GM21619 (cell line): ENCODE measurements at regions not wholly inside any gene's neighbourhood (a gene's known extent, or its start where the extent isn't known, plus 50 kb on each side); places are given as distances from the start of the nearest gene placed in this dataset.
"Not testable (repeated sequence)": the region's sequence is repeated elsewhere in the genome, so short reads cannot be mapped to it uniquely, and the experiment has no call there.

Experiments used
- ATAC-seq: cut with Tn5 transposase; IDR thresholded peaks from one replicate; pipeline ENCODE4 v1.9.1; 2021; ENCODE audit not compliant: unreplicated experiment

DNA sequence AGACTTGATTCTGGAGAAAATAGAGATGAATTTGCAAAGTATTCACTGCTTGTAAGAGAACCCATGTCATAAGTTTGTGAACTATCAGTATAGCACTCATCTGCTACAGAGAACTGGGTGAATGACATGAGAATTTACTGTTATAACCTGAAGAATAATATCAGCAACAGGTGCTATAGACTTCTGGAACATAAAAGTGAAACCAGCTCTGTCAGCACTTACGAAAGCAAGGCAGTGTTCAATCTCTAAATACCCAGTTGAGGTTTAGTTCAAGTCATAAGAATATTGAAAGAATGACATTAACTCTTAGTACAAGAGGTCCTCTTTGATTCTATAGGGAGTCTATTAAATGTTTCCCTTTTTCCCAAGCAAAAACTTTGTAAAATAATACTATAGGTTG is 232.9 kb upstream of the ANKRD50 start:
- ATAC-seq: peak; percentile 45

DNA sequence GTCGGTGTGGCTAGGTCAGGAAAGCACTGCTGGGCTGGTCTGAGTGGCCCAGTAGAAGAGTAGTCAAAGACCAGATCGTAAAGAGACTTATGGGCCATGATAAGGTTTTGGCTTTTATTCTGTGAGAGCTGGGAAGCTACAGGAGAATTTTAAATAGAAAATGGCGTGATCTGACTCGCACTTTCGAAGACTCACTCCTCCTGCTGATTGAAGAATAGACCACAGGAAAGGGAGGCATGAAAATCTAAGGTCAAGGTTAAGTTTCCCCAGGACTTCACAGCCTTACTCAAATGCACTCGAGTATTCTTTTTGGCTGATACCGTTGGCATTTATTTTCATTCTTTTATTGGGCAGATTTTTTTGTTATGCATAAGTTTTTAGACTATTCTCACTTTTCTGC is 231.4 kb upstream of the ANKRD50 start:
- ATAC-seq: no peak

- ATAC-seq: no peak
Observed at GRCh38 chr4:124943145-124943889, 230.8 kb upstream of the ANKRD50 start.

- ATAC-seq: no peak
Observed at GRCh38 chr4:124941267-124941666, 228.7 kb upstream of the ANKRD50 start.

DNA sequence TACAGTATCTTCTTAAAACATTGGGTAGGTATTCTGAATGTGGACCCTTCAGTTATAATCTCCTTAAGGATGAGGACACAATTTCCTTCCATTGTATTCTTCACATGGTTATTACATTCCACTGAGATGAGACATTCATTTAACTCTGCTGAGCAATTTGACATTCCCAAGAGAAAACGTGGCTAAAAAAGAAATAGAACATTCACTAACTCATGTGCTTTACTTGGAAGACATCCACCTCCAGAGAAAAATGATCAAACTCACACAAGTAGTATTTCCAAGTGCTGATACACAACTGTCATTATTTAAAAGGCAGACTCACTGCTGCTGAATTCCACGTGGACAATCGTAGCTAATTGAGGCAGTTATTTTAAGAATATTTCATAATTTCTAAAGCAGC is 227.9 kb upstream of the ANKRD50 start:
- no peak for ATAC-seq

- no peak for ATAC-seq
Observed at GRCh38 chr4:124939908-124940307, 227.4 kb upstream of the ANKRD50 start.

DNA sequence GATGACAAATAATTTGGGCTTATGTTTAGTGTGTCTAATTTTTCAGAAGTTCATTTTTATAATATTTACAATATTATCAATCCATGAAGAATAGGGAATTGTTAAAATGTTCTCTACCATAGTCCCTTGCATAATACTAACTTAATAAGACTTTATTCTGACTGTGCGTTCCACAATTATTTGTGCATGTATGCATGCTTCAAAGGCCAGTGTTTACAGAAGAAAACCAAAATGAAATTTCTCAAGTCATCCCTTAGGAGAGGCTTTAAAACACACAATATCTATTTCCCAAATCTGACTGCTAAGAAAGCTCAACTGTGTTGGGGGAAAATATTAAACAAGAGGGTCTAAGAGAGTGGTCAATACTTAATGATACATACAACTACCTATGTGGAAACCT is 226.3 kb upstream of the ANKRD50 start:
- no peak for ATAC-seq

- no peak for ATAC-seq
Observed at GRCh38 chr4:124937993-124938392, 225.5 kb upstream of the ANKRD50 start.

- no peak for ATAC-seq
Observed at GRCh38 chr4:124936427-124936826, 223.9 kb upstream of the ANKRD50 start.

- ATAC-seq: no peak
Observed at GRCh38 chr4:124934916-124935315, 222.4 kb upstream of the ANKRD50 start.

GRCh38 chr4:124933521-124933920 is 221.0 kb upstream of the ANKRD50 start:
- no peak for ATAC-seq

DNA sequence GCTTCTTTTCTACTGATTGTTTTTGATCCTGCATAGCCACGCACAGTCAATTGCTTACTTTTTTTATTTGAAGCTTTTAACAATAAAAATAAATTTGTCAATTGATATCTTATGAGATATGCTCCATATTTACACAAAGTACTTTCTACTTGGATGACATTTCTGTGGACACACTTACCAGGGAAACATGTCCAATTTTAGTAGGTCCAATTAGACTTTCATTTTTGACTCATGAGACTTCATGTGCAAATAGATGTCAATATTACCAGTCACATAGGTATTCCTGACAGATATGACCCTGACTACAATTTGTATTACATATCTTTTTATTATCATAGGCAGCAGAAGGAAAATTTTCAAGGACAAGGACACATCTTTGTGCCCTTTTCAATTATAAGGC is 219.9 kb upstream of the ANKRD50 start:
- ATAC-seq: no peak

DNA sequence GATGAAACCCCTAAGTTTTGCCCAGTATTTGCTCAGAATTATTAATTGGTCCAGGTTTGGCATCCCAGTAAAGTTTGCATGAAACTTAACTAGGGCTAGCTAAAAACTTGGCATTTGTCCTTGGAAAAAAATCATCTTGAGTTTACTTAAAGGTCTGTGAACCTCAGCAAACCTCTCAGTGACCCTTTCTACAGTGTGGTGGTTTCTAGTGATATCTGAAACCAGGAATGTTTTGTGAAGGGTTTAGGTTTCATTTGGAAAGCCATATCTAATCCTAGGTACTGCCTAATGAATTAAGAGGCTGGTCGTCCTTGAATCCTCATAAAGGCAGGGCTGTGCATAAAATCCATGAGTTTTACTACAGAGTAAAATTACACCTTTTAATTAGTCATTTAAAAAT is 218.5 kb upstream of the ANKRD50 start:
- ATAC-seq: no peak

GRCh38 chr4:124922748-124923147 is 210.2 kb upstream of the ANKRD50 start:
- ATAC-seq: not testable (repeated sequence)

DNA sequence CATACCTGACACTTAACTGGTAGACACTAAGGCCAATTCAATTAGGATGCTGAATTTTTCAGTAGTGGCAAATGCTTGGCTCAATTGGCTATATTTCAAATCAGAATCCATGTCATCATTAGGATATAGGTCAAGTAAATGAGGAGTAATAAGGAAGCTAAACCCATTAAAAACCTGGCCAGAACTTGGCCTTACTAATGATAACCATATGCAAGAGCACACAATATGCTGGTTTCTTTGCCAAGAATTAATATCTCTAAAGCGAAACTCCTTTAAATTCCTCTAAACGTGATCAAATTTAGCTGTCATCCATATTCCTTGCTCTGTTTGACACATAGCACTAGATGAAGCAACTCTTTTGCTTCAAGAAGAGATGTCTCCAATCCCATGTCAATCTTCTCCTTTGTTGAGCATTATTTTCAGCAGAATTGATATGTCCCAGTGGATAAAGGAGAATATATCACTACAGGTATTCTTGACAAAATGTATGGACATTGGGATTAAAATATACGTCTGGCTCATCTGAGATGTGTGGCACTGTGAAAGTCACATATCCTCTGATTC is 206.1 kb upstream of the ANKRD50 start:
- ATAC-seq: no peak

DNA sequence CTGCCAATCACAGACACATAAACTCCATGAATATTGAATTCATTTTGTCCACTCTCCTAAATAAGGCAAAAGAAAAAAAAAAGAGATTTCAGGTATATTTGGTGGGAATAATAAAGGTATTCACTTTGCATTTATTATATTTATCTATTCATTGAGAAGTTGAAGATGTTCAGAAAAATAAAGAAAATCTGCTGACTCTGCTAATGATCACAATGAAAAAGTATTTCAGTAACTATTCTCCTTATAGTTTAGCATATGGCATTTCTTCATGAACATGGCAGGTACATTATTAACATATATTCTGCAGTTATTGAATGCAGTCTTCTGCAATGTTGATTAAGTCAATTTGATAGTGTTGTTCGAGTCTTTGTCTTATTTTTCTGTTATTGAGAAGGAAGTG is 202.5 kb upstream of the ANKRD50 start:
- no peak for ATAC-seq

DNA sequence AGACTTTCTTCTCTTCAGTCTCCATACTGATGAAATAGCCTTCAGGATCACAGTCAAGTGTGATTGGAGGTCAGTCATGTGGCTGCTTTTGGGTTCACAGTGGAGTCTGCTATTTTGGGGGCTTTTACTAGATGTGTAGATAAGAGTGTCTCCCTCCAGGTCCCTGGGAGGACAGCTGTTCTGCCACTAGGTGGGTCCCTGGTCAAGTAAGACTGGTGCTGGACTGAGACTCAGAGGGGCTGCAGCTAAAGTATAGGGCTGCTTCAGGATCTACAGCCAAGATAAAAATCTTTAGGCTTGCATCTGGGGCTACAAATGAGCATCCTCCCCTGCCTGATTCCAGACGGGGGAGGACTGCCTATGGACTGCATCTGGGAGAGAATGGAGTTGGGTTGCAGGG is 200.7 kb upstream of the ANKRD50 start:
- no peak for ATAC-seq

- ATAC-seq: no peak
Observed at GRCh38 chr4:124910327-124910726, 197.8 kb upstream of the ANKRD50 start.

- ATAC-seq: no peak
Observed at GRCh38 chr4:124907881-124908280, 195.3 kb upstream of the ANKRD50 start.

GRCh38 chr4:124905441-124905840 is 192.9 kb upstream of the ANKRD50 start:
- no peak for ATAC-seq

DNA sequence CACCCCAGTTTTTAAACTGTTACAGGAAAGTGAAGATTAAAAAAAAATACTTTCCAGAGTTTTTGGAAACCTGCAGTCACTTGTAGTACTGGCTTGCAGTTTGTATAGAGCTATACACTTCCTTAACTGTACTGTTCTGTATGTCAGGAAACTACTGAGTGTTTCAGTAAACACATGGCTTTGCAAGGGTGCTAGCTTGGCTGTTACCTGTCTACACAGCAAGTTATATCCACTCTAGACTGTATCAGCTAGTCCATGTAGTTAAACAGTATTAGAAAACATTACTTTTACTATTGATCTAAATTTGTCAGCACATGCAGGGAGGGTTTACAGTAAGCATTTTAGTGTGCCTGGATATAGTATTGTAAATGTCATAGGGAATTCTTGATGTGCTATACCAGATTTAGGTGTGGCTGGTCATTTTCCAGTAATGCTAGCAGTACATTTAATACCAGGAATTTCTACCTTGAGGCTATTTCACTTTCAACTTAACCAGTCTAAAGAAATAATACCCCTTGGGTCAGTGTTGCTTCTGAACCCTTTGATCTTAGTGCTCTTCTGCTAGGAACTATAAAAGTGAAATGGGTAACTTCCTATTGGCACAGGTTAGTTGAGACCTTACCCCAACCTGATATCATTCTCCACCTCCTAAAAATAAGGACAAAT is 192.3 kb upstream of the ANKRD50 start:
- ATAC-seq: no peak

- ATAC-seq: no peak
Observed at GRCh38 chr4:124903995-124904722, 191.6 kb upstream of the ANKRD50 start.
